SK-N-SH treated with all-trans-retinoic acid at 6 μM for 48 hours (cell line): ENCODE measurements at regions not wholly inside any gene's neighbourhood (a gene's known extent, or its start where the extent isn't known, plus 50 kb on each side); places are given as distances from the start of the nearest gene placed in this dataset.

Source experiments
- ATAC-seq: fragments of 200-7000 bp; cut with Tn5 transposase; 3 replicates; pipeline ENCODE4 v1.9.1; 2020; ENCODE audit warnings: mild to moderate bottlenecking, moderate library complexity
- ARNTL ChIP-seq: fragments of 450-650 bp; formaldehyde crosslinking; IDR thresholded peaks from 2 replicates; pipeline ENCODE4 v1.5.0; 2020; ENCODE audit warnings: low read depth, mild to moderate bottlenecking, moderate library complexity, borderline replicate concordance
- CREB5 ChIP-seq: fragments of 250-450 bp; sonication (Bioruptor Pico); IDR thresholded peaks from 2 replicates; pipeline ENCODE4 v1.5.1; 2020; ENCODE audit warnings: low read depth, mild to moderate bottlenecking, moderate library complexity
- CSDC2 ChIP-seq: fragments of 250-450 bp; sonication (Bioruptor Pico); IDR thresholded peaks from 2 replicates; pipeline ENCODE4 v1.5.0; 2020; ENCODE audit warnings: mild to moderate bottlenecking, moderate library complexity
- CSRNP3 ChIP-seq: fragments of 250-450 bp; sonication (Bioruptor Pico); IDR thresholded peaks from 2 replicates; pipeline ENCODE4 v1.5.1; 2021; ENCODE audit warnings: mild to moderate bottlenecking, moderate library complexity
- ESRRG ChIP-seq: fragments of 250-450 bp; sonication (Bioruptor Pico); IDR thresholded peaks from 2 replicates; pipeline ENCODE4 v1.6.1; 2021; ENCODE audit warnings: mild to moderate bottlenecking
- GLIS3 ChIP-seq: fragments of 250-450 bp; sonication (Bioruptor Pico); IDR thresholded peaks from 2 replicates; pipeline ENCODE4 v1.5.0; 2020; ENCODE audit warnings: mild to moderate bottlenecking, moderate library complexity
- ISL1 ChIP-seq: fragments of 250-450 bp; sonication (Bioruptor Pico); IDR thresholded peaks from 2 replicates; pipeline ENCODE4 v2.1.2; 2022; ENCODE audit warnings: mild to moderate bottlenecking, moderate library complexity
- OSR1 ChIP-seq: fragments of 250-450 bp; sonication (Bioruptor Pico); IDR thresholded peaks from 2 replicates; pipeline ENCODE4 v1.8.0; 2022; ENCODE audit warnings: moderate library complexity, mild to moderate bottlenecking, inconsistent platforms
- PATZ1 ChIP-seq: fragments of 250-450 bp; sonication (Bioruptor Pico); IDR thresholded peaks from 2 replicates; pipeline ENCODE4 v1.8.0; 2020; ENCODE audit warnings: mild to moderate bottlenecking, moderate library complexity, borderline replicate concordance
- POU6F1 ChIP-seq: fragments of 250-450 bp; sonication (Bioruptor Pico); IDR thresholded peaks from 2 replicates; pipeline ENCODE4 v1.8.0; 2021; ENCODE audit warnings: low read depth, mild to moderate bottlenecking, moderate library complexity, borderline replicate concordance
- PPARA ChIP-seq: fragments of 250-450 bp; sonication (Bioruptor Pico); IDR thresholded peaks from 2 replicates; pipeline ENCODE4 v1.5.0; 2020; ENCODE audit warnings: mild to moderate bottlenecking, borderline replicate concordance
- RARB ChIP-seq: fragments of 250-450 bp; sonication (Bioruptor Pico); IDR thresholded peaks from 2 replicates; pipeline ENCODE4 v1.8.0; 2021; ENCODE audit warnings: mild to moderate bottlenecking, moderate library complexity
- SNAI2 ChIP-seq: fragments of 250-450 bp; sonication (Bioruptor Pico); IDR thresholded peaks from 2 replicates; pipeline ENCODE4 v1.5.0; 2020; ENCODE audit warnings: mild to moderate bottlenecking, moderate library complexity
- TOX ChIP-seq: fragments of 250-450 bp; sonication (Bioruptor Pico); IDR thresholded peaks from 2 replicates; pipeline ENCODE4 v1.8.0; 2021; ENCODE audit warnings: mild to moderate bottlenecking, moderate library complexity, borderline replicate concordance
- TSHZ2 ChIP-seq: fragments of 250-450 bp; sonication (Bioruptor Pico); IDR thresholded peaks from 2 replicates; pipeline ENCODE4 v1.5.0; 2020; ENCODE audit warnings: mild to moderate bottlenecking, moderate library complexity
- ZNF565 ChIP-seq: fragments of 450-650 bp; formaldehyde crosslinking; conservative IDR thresholded peaks from 2 replicates; pipeline ENCODE4 v1.5.0; 2020; ENCODE audit warnings: low read depth, mild to moderate bottlenecking, moderate library complexity
- ZNF70 ChIP-seq: fragments of 450-650 bp; formaldehyde crosslinking; IDR thresholded peaks from 2 replicates; pipeline ENCODE4 v1.5.0; 2020; ENCODE audit warnings: mild to moderate bottlenecking, moderate library complexity
- ZNF8 ChIP-seq: fragments of 450-650 bp; formaldehyde crosslinking; IDR thresholded peaks from 2 replicates; pipeline ENCODE4 v1.5.0; 2020; ENCODE audit warnings: mild to moderate bottlenecking, moderate library complexity

GRCh38 chr2:4604767-4605166 lies 901.4 kb downstream of the DCDC2C start:
- TF ChIP-seq ESRRG (no peak), PPARA (CRISPR knock-in tag) (no peak)
- ATAC-seq = no peak

- TF ChIP-seq CREB5 (CRISPR knock-in tag) (no peak), SNAI2 (CRISPR knock-in tag) (no peak), TSHZ2 (CRISPR knock-in tag) (no peak), PPARA (CRISPR knock-in tag) (no peak), ZNF8 (CRISPR knock-in tag) (no peak), ZNF70 (CRISPR knock-in tag) (no peak), GLIS3 (CRISPR knock-in tag) (no peak), POU6F1 (no peak), OSR1 (no peak), ZNF565 (no peak)
- ATAC-seq = no peak
Observed at GRCh38 chr2:4618141-4618540, 914.8 kb downstream of the DCDC2C start.

GRCh38 chr2:4618630-4619228 lies 915.4 kb downstream of the DCDC2C start:
- TF ChIP-seq CSDC2 (CRISPR knock-in tag) (no peak), OSR1 (no peak), CSRNP3 (CRISPR knock-in tag) (no peak), SNAI2 (CRISPR knock-in tag) (no peak), CREB5 (CRISPR knock-in tag) (no peak), GLIS3 (CRISPR knock-in tag) (no peak)
- TF ChIP-seq, all 23 proteins: peak for 0
- ATAC-seq = no peak

- ATAC-seq = no peak
- TF ChIP-seq RARB (CRISPR knock-in tag) (no peak), TSHZ2 (CRISPR knock-in tag) (no peak), SNAI2 (CRISPR knock-in tag) (no peak), CSDC2 (CRISPR knock-in tag) (no peak), CSRNP3 (CRISPR knock-in tag) (no peak), ZNF8 (CRISPR knock-in tag) (no peak), PATZ1 (CRISPR knock-in tag) (no peak), CREB5 (CRISPR knock-in tag) (no peak), TOX (CRISPR knock-in tag) (no peak), ARNTL (CRISPR knock-in tag) (no peak), ISL1 (CRISPR knock-in tag) (no peak)
Observed at GRCh38 chr2:4628998-4629501, 925.7 kb downstream of the DCDC2C start.
